Heart left ventricle (tissue), 13 donors: ENCODE measurements at regions not wholly inside any gene's neighbourhood (a gene's known extent, or its start where the extent isn't known, plus 50 kb on each side); places are given as distances from the start of the nearest gene placed in this dataset.

ENCODE experiments used
- POLR2A ChIP-seq, 2 donors: fragments of 450-650 bp; IDR thresholded peaks; one replicate each; pipeline ENCODE4 v1.6.1; 2017; ENCODE audit warnings: antibody characterized with exemption in 2 of 2, mild to moderate bottlenecking in 2 of 2, moderate library complexity in 2 of 2
- TF ChIP-seq, protein P1 (sequence below), 12 donors: fragments of 200-600 bp; sonication (generic) in 4 of 12; IDR thresholded peaks; one replicate each; pipeline versions ENCODE4 v1.5.0 to v1.8.0; 2018 to 2022; ENCODE audit warnings: antibody characterized with exemption in 12 of 12, mild to moderate bottlenecking in 5 of 12
- donor health status: ischemic (EF 13 %, LVEDD 7.1; RV severe dilation, severe dysfunction).
- donor health status: DM: no; HTN: yes; CAD: no.
- donor health status: DM: no; HTN: no; CAD: no.
- donor health status: ischemic (EF 25% LVEDD 6.9; RV normal size, moderate dysfunction).
- donor health status: ischemic (EF 25% LVEDD 5.7; RV mildly dilated, moderate dysfunction).
- donor health status: ischemic (EF 35%, LVEDD 5.7; RV mildly dilated, moderate dysfunction).
- donor health status: nonischemic (EF 11% LVEDD 7.7; RV severe dilation, severe dysfunction).
- donor health status: DM: yes; HTN: yes; CAD: no.
- donor health status: PGD.
- donor health status: ischemic (EF 29% LVEDD 5.4; RV normal size, mild dysfunction).
- donor health status: nonischemic (EF 23%, LVEDD 6.1; RV moderate dilation, normal function).

DNA sequence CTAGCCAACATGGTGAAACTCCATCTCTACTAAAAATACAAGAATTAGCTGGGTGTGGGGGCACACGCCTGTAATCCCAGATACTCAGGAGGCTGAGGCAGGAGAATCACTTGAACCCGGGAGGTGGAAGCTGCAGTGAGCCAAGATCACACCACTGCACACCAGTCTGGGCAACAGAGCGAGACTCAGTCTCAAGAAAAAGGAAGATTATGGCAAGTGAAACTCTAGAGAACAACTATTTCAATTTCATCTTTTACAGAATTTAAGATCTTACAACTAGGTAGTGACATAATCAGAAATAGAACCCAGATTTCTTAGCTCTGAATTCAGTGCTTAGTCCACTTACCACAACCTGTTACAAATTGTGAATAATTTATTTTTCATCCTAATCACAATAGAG, 108.8 kb upstream of the MAP3K1 start:
- TF ChIP-seq, protein P1, sequence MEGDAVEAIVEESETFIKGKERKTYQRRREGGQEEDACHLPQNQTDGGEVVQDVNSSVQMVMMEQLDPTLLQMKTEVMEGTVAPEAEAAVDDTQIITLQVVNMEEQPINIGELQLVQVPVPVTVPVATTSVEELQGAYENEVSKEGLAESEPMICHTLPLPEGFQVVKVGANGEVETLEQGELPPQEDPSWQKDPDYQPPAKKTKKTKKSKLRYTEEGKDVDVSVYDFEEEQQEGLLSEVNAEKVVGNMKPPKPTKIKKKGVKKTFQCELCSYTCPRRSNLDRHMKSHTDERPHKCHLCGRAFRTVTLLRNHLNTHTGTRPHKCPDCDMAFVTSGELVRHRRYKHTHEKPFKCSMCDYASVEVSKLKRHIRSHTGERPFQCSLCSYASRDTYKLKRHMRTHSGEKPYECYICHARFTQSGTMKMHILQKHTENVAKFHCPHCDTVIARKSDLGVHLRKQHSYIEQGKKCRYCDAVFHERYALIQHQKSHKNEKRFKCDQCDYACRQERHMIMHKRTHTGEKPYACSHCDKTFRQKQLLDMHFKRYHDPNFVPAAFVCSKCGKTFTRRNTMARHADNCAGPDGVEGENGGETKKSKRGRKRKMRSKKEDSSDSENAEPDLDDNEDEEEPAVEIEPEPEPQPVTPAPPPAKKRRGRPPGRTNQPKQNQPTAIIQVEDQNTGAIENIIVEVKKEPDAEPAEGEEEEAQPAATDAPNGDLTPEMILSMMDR (IDR thresholded peaks at IDR 0.05), result no peak
- no peak for TF ChIP-seq POLR2A (IDR thresholded peaks at IDR 0.05)
